ENCODE measurements at regions not wholly inside any gene's neighbourhood (a gene's known extent, or its start where the extent isn't known, plus 50 kb on each side); places are given as distances from the start of the nearest gene placed in this dataset.
A peak's percentile ranks its signal among the peaks of the same experiment; 100 is the strongest.

- H3K27me3 ChIP-seq (ENCODE audit: insufficient read depth, low read length): no peaks in the 10 kb centered on the region
- no peaks in the 10 kb centered on the region for H3F3A ChIP-seq (ENCODE audit: insufficient read depth, low read length)
- H3K36me3 ChIP-seq (ENCODE audit: insufficient read depth, low read length): peaks cover 49% of the 10 kb centered on the region
- no peaks in the 10 kb centered on the region for H3K9me3 ChIP-seq (ENCODE audit: low read length)
- no peak overlapping the region for H2AFZ ChIP-seq (ENCODE audit: low read length)
- no peak overlapping the region for H3K9ac ChIP-seq (ENCODE audit: low read length)
- TF ChIP-seq CTCF (IDR thresholded peaks at IDR 0.05; ENCODE audit: low read length): no peak
- no peak for TF ChIP-seq EZH2 (IDR thresholded peaks at IDR 0.05; ENCODE audit: borderline replicate concordance, low read length)
- no peak overlapping the region for H3K4me2 ChIP-seq (ENCODE audit: low read length)
- H3K4me3 ChIP-seq (ENCODE audit: low read depth, low read length, poor library complexity, severe bottlenecking): no peak overlapping the region
- H3K27ac ChIP-seq (ENCODE audit: low read depth, low read length, poor library complexity, severe bottlenecking): no peak overlapping the region
- H4K20me1 ChIP-seq (ENCODE audit: insufficient read depth, low read length): no peaks in the 10 kb centered on the region
- peaks cover 98% of the 10 kb centered on the region for H3K79me2 ChIP-seq (ENCODE audit: insufficient read depth, low read length)
- H3K9me2 ChIP-seq (ENCODE audit: low read depth, low read length): no peaks in the 10 kb centered on the region
- peaks cover 74% of the 10 kb centered on the region for H3K4me1 ChIP-seq (ENCODE audit: insufficient read depth, low read length, severe bottlenecking)
Measured at GRCh38 chr9:110068212-110068611, 139.7 kb downstream of the C9orf152 start.

GRCh38 chr9:110069326-110070248, 138.4 kb downstream of the C9orf152 start:
- H4K20me1 ChIP-seq (ENCODE audit: insufficient read depth, low read length): no peaks in the 10 kb centered on the region
- H3K27me3 ChIP-seq (ENCODE audit: insufficient read depth, low read length): no peaks in the 10 kb centered on the region
- no peaks in the 10 kb centered on the region for H3K9me2 ChIP-seq (ENCODE audit: low read depth, low read length)
- TF ChIP-seq EZH2 (IDR thresholded peaks at IDR 0.05; ENCODE audit: borderline replicate concordance, low read length) (no peak), CTCF (IDR thresholded peaks at IDR 0.05; ENCODE audit: low read length) (no peak)
- H3K36me3 ChIP-seq (ENCODE audit: insufficient read depth, low read length): peaks cover 48% of the 10 kb centered on the region; the same call in 1 of the 2 replicates
- H3K79me2 ChIP-seq (ENCODE audit: insufficient read depth, low read length): peaks cover 99% of the 10 kb centered on the region
- peaks cover 66% of the 10 kb centered on the region for H3K4me1 ChIP-seq (ENCODE audit: insufficient read depth, low read length, severe bottlenecking)
- no peak overlapping the region for H3K9ac ChIP-seq (ENCODE audit: low read length)
- H3K4me2 ChIP-seq (ENCODE audit: low read length): no peak overlapping the region
- H2AFZ ChIP-seq (ENCODE audit: low read length): no peak overlapping the region
- H3K4me3 ChIP-seq (ENCODE audit: low read depth, low read length, poor library complexity, severe bottlenecking): no peak overlapping the region
- no peak overlapping the region for H3K27ac ChIP-seq (ENCODE audit: low read depth, low read length, poor library complexity, severe bottlenecking)
- no peaks in the 10 kb centered on the region for H3K9me3 ChIP-seq (ENCODE audit: low read length)
- H3F3A ChIP-seq (ENCODE audit: insufficient read depth, low read length): no peaks in the 10 kb centered on the region

- Histone ChIP-seq H3K36me3 (ENCODE audit: insufficient read depth, low read length) (peaks cover 39% of the 10 kb centered on the region; the same call in 1 of the 2 replicates), H4K20me1 (ENCODE audit: insufficient read depth, low read length) (no peaks in the 10 kb centered on the region), H3K4me3 (ENCODE audit: low read depth, low read length, poor library complexity, severe bottlenecking) (no peak overlapping the region), H3F3A (ENCODE audit: insufficient read depth, low read length) (no peaks in the 10 kb centered on the region), H3K9me2 (ENCODE audit: low read depth, low read length) (no peaks in the 10 kb centered on the region), H3K27ac (ENCODE audit: low read depth, low read length, poor library complexity, severe bottlenecking) (peak overlapping the region; percentile 8), H2AFZ (ENCODE audit: low read length) (no peak overlapping the region), H3K4me1 (ENCODE audit: insufficient read depth, low read length, severe bottlenecking) (peaks cover 59% of the 10 kb centered on the region), H3K79me2 (ENCODE audit: insufficient read depth, low read length) (peaks cover 97% of the 10 kb centered on the region), H3K4me2 (ENCODE audit: low read length) (no peak overlapping the region), H3K27me3 (ENCODE audit: insufficient read depth, low read length) (no peaks in the 10 kb centered on the region), H3K9me3 (ENCODE audit: low read length) (no peaks in the 10 kb centered on the region), H3K9ac (ENCODE audit: low read length) (no peak overlapping the region)
- TF ChIP-seq EZH2 (IDR thresholded peaks at IDR 0.05; ENCODE audit: borderline replicate concordance, low read length): no peak
Measured at GRCh38 chr9:110072597-110073355, 135.2 kb downstream of the C9orf152 start.
